HUES6 (cell line): ENCODE measurements at regions not wholly inside any gene's neighbourhood (a gene's known extent, or its start where the extent isn't known, plus 50 kb on each side); places are given as distances from the start of the nearest gene placed in this dataset.

Experiments
- H3K27ac ChIP-seq: 2 replicates; pipeline ENCODE4 v1.7.0; 2013; ENCODE audit warnings: low read depth, mild to moderate bottlenecking, low read length, inconsistent platforms
- H3K27me3 ChIP-seq: 2 replicates; pipeline ENCODE4 v1.6.1; 2013; ENCODE audit warnings: low read length; ENCODE audit not compliant: control insufficient read depth, insufficient read depth
- H3K36me3 ChIP-seq: 2 replicates; pipeline ENCODE4 v1.6.1; 2013; ENCODE audit warnings: low read length; ENCODE audit not compliant: control insufficient read depth, insufficient read depth
- H3K4me1 ChIP-seq: 2 replicates; pipeline ENCODE4 v1.6.1; 2013; ENCODE audit warnings: low read length; ENCODE audit not compliant: control insufficient read depth, insufficient read depth
- H3K4me3 ChIP-seq: 2 replicates; pipeline ENCODE4 v1.5.1; 2013; ENCODE audit warnings: low read depth, low read length
- H3K9ac ChIP-seq: one replicate; pipeline ENCODE4 v1.6.1; 2013; ENCODE audit warnings: mild to moderate bottlenecking, low read length
- H3K9me3 ChIP-seq: 2 replicates; pipeline ENCODE4 v1.6.1; 2013; ENCODE audit warnings: low read depth, low read length; ENCODE audit not compliant: control insufficient read depth, insufficient read depth

- no peaks in the 10 kb centered on the region for H3K27me3 ChIP-seq
- no peak overlapping the region for H3K4me3 ChIP-seq
- H3K9me3 ChIP-seq, result no peaks in the 10 kb centered on the region
- H3K36me3 ChIP-seq, result no peaks in the 10 kb centered on the region
- H3K27ac ChIP-seq, result no peak overlapping the region
- H3K9ac ChIP-seq, result no peak overlapping the region
- H3K4me1 ChIP-seq, result no peaks in the 10 kb centered on the region
These were observed 402.8 kb downstream of the AEBP2 start for GRCh38 chr12:19842116-19842515.

GRCh38 chr12:19844224-19844623, 404.9 kb downstream of the AEBP2 start:
- Histone ChIP-seq H3K4me3 (no peak overlapping the region), H3K27ac (no peak overlapping the region), H3K27me3 (no peaks in the 10 kb centered on the region), H3K36me3 (no peaks in the 10 kb centered on the region), H3K9me3 (no peaks in the 10 kb centered on the region), H3K4me1 (no peaks in the 10 kb centered on the region), H3K9ac (no peak overlapping the region)

- no peaks in the 10 kb centered on the region for H3K9me3 ChIP-seq
- no peak overlapping the region for H3K4me3 ChIP-seq
- no peaks in the 10 kb centered on the region for H3K27me3 ChIP-seq
- H3K4me1 ChIP-seq, result no peaks in the 10 kb centered on the region
- H3K9ac ChIP-seq, result no peak overlapping the region
- no peak overlapping the region for H3K27ac ChIP-seq
- no peaks in the 10 kb centered on the region for H3K36me3 ChIP-seq
These were observed 407.3 kb downstream of the AEBP2 start for GRCh38 chr12:19846574-19846973.

GRCh38 chr12:19847294-19848059, 408.2 kb downstream of the AEBP2 start:
- Histone ChIP-seq H3K4me1 (no peaks in the 10 kb centered on the region), H3K27me3 (no peaks in the 10 kb centered on the region), H3K36me3 (no peaks in the 10 kb centered on the region), H3K27ac (no peak overlapping the region), H3K9me3 (no peaks in the 10 kb centered on the region), H3K4me3 (no peak overlapping the region), H3K9ac (no peak overlapping the region)

GRCh38 chr12:19848421-19848820, 409.1 kb downstream of the AEBP2 start:
- Histone ChIP-seq H3K9me3 (no peaks in the 10 kb centered on the region), H3K27me3 (no peaks in the 10 kb centered on the region), H3K27ac (no peak overlapping the region), H3K36me3 (no peaks in the 10 kb centered on the region), H3K9ac (no peak overlapping the region), H3K4me1 (no peaks in the 10 kb centered on the region), H3K4me3 (no peak overlapping the region)

GRCh38 chr12:19849208-19849607, 409.9 kb downstream of the AEBP2 start:
- Histone ChIP-seq H3K4me3 (no peak overlapping the region), H3K27me3 (no peaks in the 10 kb centered on the region), H3K9ac (no peak overlapping the region), H3K4me1 (no peaks in the 10 kb centered on the region), H3K27ac (no peak overlapping the region), H3K9me3 (no peaks in the 10 kb centered on the region), H3K36me3 (no peaks in the 10 kb centered on the region)

GRCh38 chr12:19850346-19851065, 411.2 kb downstream of the AEBP2 start:
- Histone ChIP-seq H3K9ac (no peak overlapping the region), H3K27ac (no peak overlapping the region), H3K4me3 (no peak overlapping the region), H3K36me3 (no peaks in the 10 kb centered on the region), H3K27me3 (no peaks in the 10 kb centered on the region), H3K4me1 (no peaks in the 10 kb centered on the region), H3K9me3 (no peaks in the 10 kb centered on the region)

GRCh38 chr12:19852100-19852855, 413.0 kb downstream of the AEBP2 start:
- Histone ChIP-seq H3K36me3 (no peaks in the 10 kb centered on the region), H3K27me3 (no peaks in the 10 kb centered on the region), H3K9me3 (no peaks in the 10 kb centered on the region), H3K4me3 (no peak overlapping the region), H3K4me1 (no peaks in the 10 kb centered on the region), H3K9ac (no peak overlapping the region), H3K27ac (no peak overlapping the region)

GRCh38 chr12:19855851-19856250, 416.6 kb downstream of the AEBP2 start:
- Histone ChIP-seq H3K4me1 (no peaks in the 10 kb centered on the region), H3K27me3 (no peaks in the 10 kb centered on the region), H3K9me3 (0 out of 2 replicates have a peak, but pooled peaks cover 3% of the 10 kb centered on the region), H3K9ac (no peak overlapping the region), H3K4me3 (no peak overlapping the region), H3K27ac (no peak overlapping the region), H3K36me3 (no peaks in the 10 kb centered on the region)

- 0 out of 2 replicates have a peak, but pooled peaks cover 3% of the 10 kb centered on the region for H3K9me3 ChIP-seq
- H3K4me3 ChIP-seq, result no peak overlapping the region
- no peak overlapping the region for H3K9ac ChIP-seq
- H3K27ac ChIP-seq, result no peak overlapping the region
- H3K36me3 ChIP-seq, result no peaks in the 10 kb centered on the region
- no peaks in the 10 kb centered on the region for H3K4me1 ChIP-seq
- no peaks in the 10 kb centered on the region for H3K27me3 ChIP-seq
These were observed 417.1 kb downstream of the AEBP2 start for GRCh38 chr12:19856389-19856788.

- Histone ChIP-seq H3K27ac (no peak overlapping the region), H3K36me3 (no peaks in the 10 kb centered on the region), H3K4me3 (no peak overlapping the region), H3K4me1 (no peaks in the 10 kb centered on the region), H3K9ac (no peak overlapping the region), H3K27me3 (no peaks in the 10 kb centered on the region), H3K9me3 (0 out of 2 replicates have a peak, but pooled peaks cover 3% of the 10 kb centered on the region)
These were observed 417.9 kb downstream of the AEBP2 start for GRCh38 chr12:19857204-19857603.
